Psoas muscle (tissue), 7 donors: ENCODE measurements at regions not wholly inside any gene's neighbourhood (a gene's known extent, or its start where the extent isn't known, plus 50 kb on each side); places are given as distances from the start of the nearest gene placed in this dataset.

Experiments
- ATAC-seq, 4 donors: fragments of 200-7000 bp; cut with Tn5 transposase; one replicate each; pipeline ENCODE4 v1.9.1; 2020; ENCODE audit warnings: moderate library complexity in 3 of 4, mild to moderate bottlenecking in 2 of 4
- DNase-seq, 2 donors: peaks; one replicate each; pipeline ENCODE4 v3.0.0-alpha.2; 2020
- H3K27ac ChIP-seq: fragments of 200-600 bp; one replicate; pipeline ENCODE4 v1.8.0; 2022
- H3K27me3 ChIP-seq, 3 donors: fragments of 200-600 bp in 1 of 3; one replicate each; pipeline versions ENCODE4 v1.6.1 to v1.8.0; 2013 to 2022; ENCODE audit warnings: low read length in 2 of 3, mild to moderate bottlenecking in 2 of 3, moderate library complexity in 1 of 3; ENCODE audit not compliant: insufficient read depth in 3 of 3
- H3K36me3 ChIP-seq, 2 donors: fragments of 200-600 bp in 1 of 2; one replicate each; pipeline versions ENCODE4 v1.6.1 to v1.8.0; 2013 to 2022; ENCODE audit warnings: low read depth in 1 of 2, mild to moderate bottlenecking in 1 of 2, moderate library complexity in 1 of 2; ENCODE audit not compliant: insufficient read depth in 1 of 2
- H3K4me1 ChIP-seq: fragments of 200-600 bp; one replicate; pipeline ENCODE4 v1.8.0; 2022
- H3K4me3 ChIP-seq: fragments of 200-600 bp; one replicate; pipeline ENCODE4 v1.8.0; 2022; ENCODE audit warnings: mild to moderate bottlenecking
- H3K9me3 ChIP-seq: fragments of 200-600 bp; one replicate; pipeline ENCODE4 v1.8.0; 2022
- CTCF ChIP-seq: fragments of 200-600 bp; IDR thresholded peaks from one replicate; pipeline ENCODE4 v1.8.0; 2022; ENCODE audit warnings: antibody characterized with exemption
- WGBS, 3 donors: extraction: QIAGEN DNeasy Blood & Tissue Kit; methylation state at CpG; one replicate each; pipeline versions ENCODE4 v1.1.6 to v1.1.7; 2013; 5-methylcytosine and 5-hydroxymethylcytosine counted together
- intact Hi-C, 2 donors: fragments of 100-400 bp; cut with DNase I; formaldehyde crosslinking; loops; one replicate each; pipeline versions ENCODE4 v1.11.0 to v1.14.2; 2022
- donor health status: healthy with polysubstance abuse.
- donor health status: DM: no; HTN: no; CAD: no; lungs with moderate emphysema.
- donor health status: Bipolar disorder and iron deficiency.
- donor health status: healthy.
- donor health status: DM: yes; HTN: yes; CAD: no.
- donor health status: DM: no; HTN: no; CAD: no.
- donor health status: DM: yes; HTN: yes; CAD: no.

GRCh38 chr4:96073461-96073860 is 233.6 kb downstream of the PDHA2 start:
- no peak for TF ChIP-seq CTCF
- Histone ChIP-seq H3K4me3 (no peak overlapping the region), H3K27ac (no peak overlapping the region), H3K9me3 (no peaks in the 10 kb centered on the region), H3K27me3 (no peaks in the 10 kb centered on the region), H3K4me1 (no peaks in the 10 kb centered on the region), H3K36me3 (no peaks in the 10 kb centered on the region)
- DNase-seq (no peak), ATAC-seq (no peak)
- WGBS, 3 donors = 81 to 89% (median 84%) methylated on average over 2 of the region's 2 CpGs
- intact Hi-C loops = no loop called here

- intact Hi-C loops = no loop called here
- H3K27ac ChIP-seq = no peak overlapping the region
- H3K9me3 ChIP-seq = no peaks in the 10 kb centered on the region
- H3K27me3 ChIP-seq = no peaks in the 10 kb centered on the region
- H3K36me3 ChIP-seq = no peaks in the 10 kb centered on the region
- ATAC-seq = no peak
- no peak for TF ChIP-seq CTCF
- no peaks in the 10 kb centered on the region for H3K4me1 ChIP-seq
- H3K4me3 ChIP-seq = no peak overlapping the region
- DNase-seq = no peak
- 66 to 76% (median 67%) methylated on average over 1 of the region's 1 CpG for WGBS, 3 donors
Observed at GRCh38 chr4:96092151-96092705, 252.3 kb downstream of the PDHA2 start.

GRCh38 chr4:96093057-96093456 is 253.2 kb downstream of the PDHA2 start:
- Histone ChIP-seq H3K9me3 (no peaks in the 10 kb centered on the region), H3K4me1 (no peaks in the 10 kb centered on the region), H3K27ac (no peak overlapping the region), H3K4me3 (no peak overlapping the region), H3K36me3 (no peaks in the 10 kb centered on the region), H3K27me3 (no peaks in the 10 kb centered on the region)
- intact Hi-C loops = no loop called here
- WGBS, 3 donors = 8 to 25% (median 15%) methylated on average over 3 of the region's 3 CpGs
- no peak for ATAC-seq
- DNase-seq = no peak
- no peak for TF ChIP-seq CTCF

- no peaks in the 10 kb centered on the region for H3K36me3 ChIP-seq
- TF ChIP-seq CTCF = no peak
- no peak overlapping the region for H3K4me3 ChIP-seq
- H3K4me1 ChIP-seq = no peaks in the 10 kb centered on the region
- H3K27ac ChIP-seq = no peak overlapping the region
- intact Hi-C loops = no loop called here
- DNase-seq (no peak), ATAC-seq (no peak)
- H3K9me3 ChIP-seq = no peaks in the 10 kb centered on the region
- H3K27me3 ChIP-seq = no peaks in the 10 kb centered on the region
Observed at GRCh38 chr4:96093563-96093962, 253.7 kb downstream of the PDHA2 start.

GRCh38 chr4:96094183-96094582 is 254.3 kb downstream of the PDHA2 start:
- Histone ChIP-seq H3K27ac (no peak overlapping the region), H3K36me3 (no peaks in the 10 kb centered on the region), H3K4me1 (no peaks in the 10 kb centered on the region), H3K4me3 (no peak overlapping the region), H3K27me3 (no peaks in the 10 kb centered on the region), H3K9me3 (no peaks in the 10 kb centered on the region)
- DNase-seq (no peak), ATAC-seq (no peak)
- intact Hi-C loops = no loop called here
- TF ChIP-seq CTCF = no peak
- WGBS, 3 donors = 82 to 83% (median 82%) methylated on average over 5 of the region's 5 CpGs
